ENCODE measurements at regions not wholly inside any gene's neighbourhood (a gene's known extent, or its start where the extent isn't known, plus 50 kb on each side); places are given as distances from the start of the nearest gene placed in this dataset.

GRCh38 chr11:134562941-134563471 is 151.0 kb upstream of the B3GAT1 start:
- no peaks in the 10 kb centered on the region for H3K23me2 ChIP-seq (ENCODE audit: insufficient read length, low read depth, low read length, poor library complexity, severe bottlenecking)
- WGBS (ENCODE audit: extremely low coverage, insufficient read length, low lambda C conversion rate) = no CpG with 5 or more reads among the region's 7 CpGs
- no peak overlapping the region for H3K14ac ChIP-seq (ENCODE audit: insufficient read depth, low read length)
- H2AK5ac ChIP-seq (ENCODE audit: insufficient read length, low read length) = no peak overlapping the region
- no peak overlapping the region for H3K4me2 ChIP-seq (ENCODE audit: insufficient read depth, insufficient read length, low read length)
- H2BK120ac ChIP-seq (ENCODE audit: low read depth, low read length, poor library complexity, severe bottlenecking) = no peak overlapping the region
- H2BK15ac ChIP-seq (ENCODE audit: low read depth, low read length) = no peak overlapping the region
- no peak overlapping the region for H4K8ac ChIP-seq (replicated peaks; ENCODE audit: insufficient read length, low read depth, low read length)
- H3K4ac ChIP-seq (ENCODE audit: low read depth, low read length) = no peak overlapping the region; the same call in 1 of the 2 replicates
- H3K27ac ChIP-seq (ENCODE audit: insufficient read length, low read depth, low read length) = no peak overlapping the region
- peaks cover 13 to 18% of the 10 kb centered on the region in 2 experiments for H3K4me1 Mint-ChIP-seq
- H3K18ac ChIP-seq (ENCODE audit: insufficient read length, low read depth, low read length) = no peak overlapping the region
- no peak overlapping the region for H4K5ac ChIP-seq (ENCODE audit: insufficient read length, low read depth, low read length)
- H4K91ac ChIP-seq (ENCODE audit: insufficient read length, low read depth, low read length) = no peak overlapping the region
- no peak overlapping the region for H3K56ac ChIP-seq (ENCODE audit: insufficient read length, low read depth, low read length)
- H3K79me1 ChIP-seq (ENCODE audit: insufficient read depth, low read depth, low read length, poor library complexity, severe bottlenecking) = no peaks in the 10 kb centered on the region
- no peaks in the 10 kb centered on the region for H3K4me1 ChIP-seq (ENCODE audit: insufficient read depth, low read length)
- no peak overlapping the region for H2AFZ ChIP-seq (ENCODE audit: low read length)
- H3K27ac Mint-ChIP-seq = no peak overlapping the region; a peak in 1 of 7 replicates
- H3K4me3 Mint-ChIP-seq = no peak overlapping the region
- H3K79me2 ChIP-seq (ENCODE audit: insufficient read depth, low read length) = no peaks in the 10 kb centered on the region
- H2BK20ac ChIP-seq (ENCODE audit: low read depth, low read length, poor library complexity, severe bottlenecking) = no peak overlapping the region
- H3K9ac ChIP-seq (ENCODE audit: extremely low read depth, insufficient read length, low read length) = no peak overlapping the region
- no peak overlapping the region for H3K23ac ChIP-seq (ENCODE audit: insufficient read length, low read depth, low read length)
- no peaks in the 10 kb centered on the region for H3K27me3 ChIP-seq (ENCODE audit: insufficient read depth, low read length)
- H3K9me3 ChIP-seq (ENCODE audit: control insufficient read depth, low read depth, low read length) = no peaks in the 10 kb centered on the region
- no peak for DNase-seq
- no peak overlapping the region for H3T11ph ChIP-seq (ENCODE audit: low read length)
- H3K9me3 Mint-ChIP-seq = no peaks in the 10 kb centered on the region
- no peaks in the 10 kb centered on the region for H4K20me1 ChIP-seq (ENCODE audit: control insufficient read depth, insufficient read depth, insufficient read length)
- H3K27me3 Mint-ChIP-seq (ENCODE audit: low read depth) = peaks cover 4% of the 10 kb centered on the region; the same call in 1 of the 2 replicates
- H2BK12ac ChIP-seq (ENCODE audit: insufficient read length, low read depth, low read length) = no peak overlapping the region
- no peaks in the 10 kb centered on the region for H3K36me3 Mint-ChIP-seq (ENCODE audit: insufficient read depth in 1 of 3, low read depth in 3 of 3)
- TF ChIP-seq CTCF (conservative IDR thresholded peaks at IDR 0.05) = no peak
- H2BK5ac ChIP-seq (ENCODE audit: insufficient read length, low read length) = no peak overlapping the region
